ENCODE measurements at regions not wholly inside any gene's neighbourhood (a gene's known extent, or its start where the extent isn't known, plus 50 kb on each side); places are given as distances from the start of the nearest gene placed in this dataset.
"Not testable (repeated sequence)": the region's sequence is repeated elsewhere in the genome, so short reads cannot be mapped to it uniquely, and the experiment has no call there.

DNA sequence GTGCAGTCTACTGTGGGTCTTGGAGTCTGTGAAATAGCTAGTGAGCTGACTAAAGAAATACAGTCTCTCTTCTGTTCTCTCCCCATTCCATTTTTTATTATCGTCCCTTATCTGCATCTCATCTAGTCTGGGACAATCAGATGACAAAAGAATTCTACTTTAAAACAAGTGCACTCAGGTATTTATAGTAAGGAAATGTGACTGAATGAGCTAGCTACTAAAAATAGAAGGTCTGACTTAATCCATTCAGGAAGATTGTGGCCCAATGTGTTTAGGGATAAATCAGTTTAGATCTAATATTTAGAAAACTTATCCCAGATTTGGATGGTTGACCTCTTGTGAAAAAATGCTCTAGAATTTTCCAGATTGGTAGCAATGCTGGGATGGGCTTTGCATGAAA is 126.8 kb upstream of the NRXN3 start:
- no peak overlapping the region for H3K27ac Mint-ChIP-seq
- no peaks in the 10 kb centered on the region for H3K36me3 Mint-ChIP-seq
- H3K9me3 Mint-ChIP-seq, result no peaks in the 10 kb centered on the region
- DNase-seq (ENCODE audit: low spot score in 2 of 2) (no peak), ATAC-seq (no peak)

GRCh38 chr14:78048120-78048519 is 122.1 kb upstream of the NRXN3 start:
- H3K36me3 Mint-ChIP-seq, result no peaks in the 10 kb centered on the region
- ATAC-seq, result no peak
- H3K9me3 Mint-ChIP-seq, result peaks cover 3 to 5% of the 10 kb centered on the region in 2 donors
- H3K27ac Mint-ChIP-seq, result no peak overlapping the region
- DNase-seq (ENCODE audit: low spot score in 2 of 2), result no peak

DNA sequence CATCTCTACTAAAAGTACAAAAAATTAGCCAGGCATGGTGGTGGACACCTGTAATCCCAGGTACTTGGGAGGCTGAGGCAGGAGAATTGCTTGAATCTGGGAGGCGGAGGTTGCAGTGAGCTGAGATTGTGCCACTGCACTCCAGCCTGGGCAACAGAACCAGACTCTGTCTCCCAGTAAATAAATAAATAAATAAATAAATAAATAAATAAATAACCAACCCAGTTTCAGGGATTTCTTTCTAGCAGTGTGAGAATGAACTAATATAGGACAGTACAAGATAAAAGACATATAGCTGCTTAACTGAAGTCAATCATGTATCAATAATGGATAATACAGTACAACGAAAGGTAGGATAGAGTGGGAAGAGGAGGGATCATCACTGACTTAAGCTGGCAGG is 113.3 kb upstream of the NRXN3 start:
- not testable (repeated sequence) for DNase-seq (ENCODE audit: low spot score in 2 of 2); H3K36me3 Mint-ChIP-seq; ATAC-seq; H3K27ac Mint-ChIP-seq; H3K9me3 Mint-ChIP-seq

GRCh38 chr14:78070344-78070743 is 99.8 kb upstream of the NRXN3 start:
- Mint-ChIP-seq H3K9me3 (no peaks in the 10 kb centered on the region), H3K27ac (no peak overlapping the region), H3K36me3 (no peaks in the 10 kb centered on the region)
- DNase-seq (ENCODE audit: low spot score in 2 of 2) (no peak), ATAC-seq (no peak)

DNA sequence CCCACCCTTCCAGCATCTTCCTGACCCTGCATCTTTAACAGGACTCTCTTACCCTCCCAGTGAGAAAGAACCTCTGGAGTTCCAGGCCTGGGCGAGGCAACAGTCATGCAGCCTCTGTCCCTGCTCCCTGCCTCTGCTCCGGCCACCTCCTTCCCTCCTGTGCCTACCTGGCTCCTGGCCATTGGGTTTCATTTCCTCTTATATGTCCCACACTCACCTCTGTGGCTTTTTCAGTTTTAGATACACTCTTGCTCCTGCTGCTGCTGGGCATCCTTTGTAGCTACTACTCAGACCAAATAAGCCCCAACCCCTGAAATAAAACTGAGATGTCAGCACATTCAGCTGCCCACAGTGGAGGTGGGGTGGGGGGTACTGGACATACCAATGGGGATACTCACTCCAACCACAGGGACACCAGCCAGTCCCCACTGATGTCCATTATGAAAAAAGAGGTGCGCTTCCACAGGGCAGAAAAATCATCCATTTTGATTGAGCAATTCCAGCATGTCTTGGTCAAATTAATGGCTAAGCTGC is 99.1 kb upstream of the NRXN3 start:
- Mint-ChIP-seq H3K27ac (no peak overlapping the region), H3K9me3 (no peaks in the 10 kb centered on the region), H3K36me3 (no peaks in the 10 kb centered on the region)
- DNase-seq (ENCODE audit: low spot score in 2 of 2), result no peak
- ATAC-seq, result no peak

DNA sequence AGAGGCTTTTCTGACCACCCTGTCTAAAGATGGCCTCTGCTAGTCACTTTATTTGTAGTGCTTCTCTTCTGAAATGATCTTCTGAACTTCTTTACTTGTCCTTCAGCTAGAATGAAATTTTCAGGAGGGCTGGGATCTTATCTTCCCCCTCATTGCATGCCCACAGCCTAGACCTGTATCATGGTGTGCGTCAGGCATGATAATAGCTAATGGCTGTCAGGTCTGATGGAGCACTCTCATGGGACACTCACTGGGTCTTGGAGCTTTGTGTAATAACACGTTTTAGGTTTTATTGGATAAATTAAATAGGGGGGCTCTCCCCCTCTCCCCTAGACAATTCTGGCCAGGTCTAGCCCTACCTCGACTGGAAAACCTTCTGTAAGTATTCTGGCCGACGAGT is 97.1 kb upstream of the NRXN3 start:
- DNase-seq (ENCODE audit: low spot score in 2 of 2), result no peak
- ATAC-seq, result no peak
- H3K36me3 Mint-ChIP-seq, result no peaks in the 10 kb centered on the region
- H3K9me3 Mint-ChIP-seq, result no peaks in the 10 kb centered on the region
- no peak overlapping the region for H3K27ac Mint-ChIP-seq

- Mint-ChIP-seq H3K36me3 (no peaks in the 10 kb centered on the region), H3K9me3 (no peaks in the 10 kb centered on the region), H3K27ac (no peak overlapping the region)
- ATAC-seq (no peak), DNase-seq (ENCODE audit: low spot score in 2 of 2) (no peak)
These were observed 95.6 kb upstream of the NRXN3 start for GRCh38 chr14:78074561-78074960.

DNA sequence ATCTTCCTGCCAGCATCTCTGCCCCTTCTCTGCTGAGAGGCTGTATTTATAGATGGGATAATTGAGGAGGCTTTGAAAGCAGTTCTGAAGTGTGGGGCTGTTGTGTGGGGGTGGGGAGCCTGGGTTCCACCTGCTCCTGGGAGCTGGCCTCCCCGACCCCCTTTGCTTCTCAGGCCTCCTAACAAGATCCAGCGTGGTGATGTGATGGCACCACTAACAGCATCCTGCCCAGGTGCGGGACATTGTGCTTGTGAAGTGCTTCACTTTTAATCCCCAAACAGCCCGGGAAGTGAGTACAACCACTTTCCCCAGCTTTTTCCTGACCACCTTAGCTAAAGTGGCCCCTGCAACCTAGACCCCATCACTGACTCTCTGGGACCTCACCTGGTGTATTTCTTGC is 95.1 kb upstream of the NRXN3 start:
- DNase-seq (ENCODE audit: low spot score in 2 of 2), result no peak
- H3K9me3 Mint-ChIP-seq, result no peaks in the 10 kb centered on the region
- ATAC-seq, result no peak
- H3K36me3 Mint-ChIP-seq, result no peaks in the 10 kb centered on the region
- H3K27ac Mint-ChIP-seq, result no peak overlapping the region

DNA sequence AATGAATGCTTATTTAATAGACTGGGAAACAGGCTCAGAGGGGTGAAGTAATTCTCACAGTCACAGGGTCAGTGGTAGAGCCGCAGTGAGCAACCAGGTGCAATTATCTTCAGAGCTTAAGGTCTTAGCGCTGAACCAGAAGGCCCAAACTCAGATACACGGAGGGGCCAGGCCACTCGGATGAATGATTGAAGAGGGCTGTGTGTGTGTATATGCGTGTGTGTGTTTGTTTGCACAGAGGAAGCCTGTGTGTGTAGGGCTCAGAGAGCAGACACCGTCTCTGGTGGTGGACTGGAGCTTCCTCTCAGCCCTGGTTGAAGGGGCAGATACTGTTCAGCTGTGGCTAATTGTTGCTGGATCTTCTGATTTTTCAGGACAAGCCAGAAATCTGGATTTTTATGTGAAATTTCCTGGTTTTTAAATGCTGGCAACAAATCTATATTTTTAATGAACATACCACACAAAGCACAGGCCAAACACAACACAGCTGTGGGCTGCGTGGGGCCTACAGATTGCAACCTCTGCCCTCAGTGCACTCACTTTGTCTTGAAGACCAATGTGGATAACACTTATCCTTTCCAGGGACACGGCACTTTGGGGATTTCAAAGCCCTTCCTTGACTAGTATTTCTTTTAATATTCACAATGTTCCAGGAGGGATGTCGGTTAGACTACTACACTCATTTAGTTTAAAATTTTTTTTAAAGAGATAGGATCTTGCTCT is 94.5 kb upstream of the NRXN3 start:
- no peak for ATAC-seq

DNA sequence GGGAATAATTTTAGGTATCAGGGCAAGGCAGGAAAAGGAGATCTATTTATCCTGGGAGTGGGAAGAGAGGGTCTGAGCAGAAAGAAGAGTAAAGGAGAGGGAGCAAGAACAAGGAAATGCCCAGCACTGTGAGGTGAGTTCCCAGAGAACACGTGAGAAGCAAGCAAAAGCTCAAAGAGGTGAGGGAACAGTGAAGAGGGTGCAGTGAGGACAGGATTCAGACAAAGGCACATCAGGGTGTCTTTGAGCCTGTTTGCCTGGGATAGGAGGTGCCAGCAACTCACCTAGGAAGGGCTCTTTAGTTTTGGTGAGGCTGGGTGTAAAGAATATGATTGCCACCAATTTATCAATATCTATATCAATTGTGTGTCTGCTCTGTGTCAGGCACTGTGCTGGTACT is 88.9 kb upstream of the NRXN3 start:
- DNase-seq (ENCODE audit: low spot score in 2 of 2) (no peak), ATAC-seq (no peak)
- H3K36me3 Mint-ChIP-seq, result no peaks in the 10 kb centered on the region
- H3K9me3 Mint-ChIP-seq, result no peaks in the 10 kb centered on the region
- no peak overlapping the region for H3K27ac Mint-ChIP-seq

More for the DNA sequence above, 94.5 kb upstream of the NRXN3 start:
- H3K27ac Mint-ChIP-seq, result no peak overlapping the region
- no peaks in the 10 kb centered on the region for H3K9me3 Mint-ChIP-seq
- DNase-seq (ENCODE audit: low spot score in 2 of 2), result no peak
- H3K36me3 Mint-ChIP-seq, result no peaks in the 10 kb centered on the region

GRCh38 chr14:78083837-78084236 is 86.3 kb upstream of the NRXN3 start:
- no peak for DNase-seq (ENCODE audit: low spot score in 2 of 2)
- no peak for ATAC-seq
- H3K9me3 Mint-ChIP-seq, result no peaks in the 10 kb centered on the region
- H3K27ac Mint-ChIP-seq, result no peak overlapping the region
- H3K36me3 Mint-ChIP-seq, result no peaks in the 10 kb centered on the region

DNA sequence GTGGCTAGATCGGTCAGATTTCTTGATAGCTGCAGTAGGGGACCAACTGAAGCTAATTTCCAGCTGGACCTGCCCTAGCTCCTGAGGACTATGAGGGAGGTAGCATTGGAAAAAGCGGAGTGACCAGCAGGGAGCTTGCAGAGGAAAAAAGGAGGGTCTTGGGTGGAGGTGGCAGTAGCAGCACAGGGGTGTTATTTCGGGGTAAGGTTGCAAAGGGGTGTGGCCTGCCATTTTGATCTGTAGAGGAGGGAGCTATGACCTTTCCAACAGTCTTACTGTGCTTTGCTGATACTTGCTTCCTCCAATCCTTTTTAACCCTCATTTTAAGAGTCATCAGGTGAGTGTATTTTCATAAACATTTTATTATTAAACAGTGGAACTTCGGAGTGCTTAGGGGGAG is 83.8 kb upstream of the NRXN3 start:
- Mint-ChIP-seq H3K36me3 (no peaks in the 10 kb centered on the region), H3K9me3 (no peaks in the 10 kb centered on the region), H3K27ac (no peak overlapping the region)
- DNase-seq (ENCODE audit: low spot score in 2 of 2), result no peak
- no peak for ATAC-seq

- Mint-ChIP-seq H3K36me3 (no peaks in the 10 kb centered on the region), H3K9me3 (no peaks in the 10 kb centered on the region), H3K27ac (no peak overlapping the region)
- ATAC-seq, result no peak
- DNase-seq (ENCODE audit: low spot score in 2 of 2), result no peak
These were observed 81.3 kb upstream of the NRXN3 start for GRCh38 chr14:78088916-78089315.

DNA sequence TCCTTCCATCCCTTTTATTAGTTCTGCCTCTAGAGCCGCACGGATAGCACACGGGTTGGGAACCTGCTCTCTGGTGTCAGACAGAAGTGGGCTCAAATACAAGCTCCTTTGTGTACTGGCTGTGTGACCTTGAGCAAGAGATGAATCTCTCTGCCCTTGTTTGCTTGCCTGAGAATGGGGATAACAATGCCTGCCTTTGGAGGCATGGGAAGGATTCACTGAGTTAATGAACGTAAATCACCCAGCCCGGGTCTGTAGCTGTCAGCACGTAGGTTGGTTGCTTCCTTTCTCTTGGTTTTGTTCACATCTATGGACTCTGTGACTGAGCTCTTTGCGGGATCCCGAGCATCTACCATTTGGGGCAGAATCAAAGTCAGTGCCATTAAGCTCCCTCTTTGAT is 79.3 kb upstream of the NRXN3 start:
- Mint-ChIP-seq H3K36me3 (no peaks in the 10 kb centered on the region), H3K27ac (no peak overlapping the region), H3K9me3 (no peaks in the 10 kb centered on the region)
- ATAC-seq, result no peak
- no peak for DNase-seq (ENCODE audit: low spot score in 2 of 2)

GRCh38 chr14:78091361-78091760 is 78.8 kb upstream of the NRXN3 start:
- H3K9me3 Mint-ChIP-seq, result no peaks in the 10 kb centered on the region
- no peak for ATAC-seq

GRCh38 chr14:78092040-78092439 is 78.1 kb upstream of the NRXN3 start:
- Mint-ChIP-seq H3K36me3 (no peaks in the 10 kb centered on the region), H3K27ac (no peak overlapping the region), H3K9me3 (no peaks in the 10 kb centered on the region)
- DNase-seq (ENCODE audit: low spot score in 2 of 2) (no peak), ATAC-seq (no peak)

More at GRCh38 chr14:78091361-78091760, 78.8 kb upstream of the NRXN3 start:
- H3K27ac Mint-ChIP-seq, result no peak overlapping the region
- DNase-seq (ENCODE audit: low spot score in 2 of 2), result no peak
- no peaks in the 10 kb centered on the region for H3K36me3 Mint-ChIP-seq

GRCh38 chr14:78103271-78103670 is 66.9 kb upstream of the NRXN3 start:
- H3K27ac Mint-ChIP-seq, result no peak overlapping the region
- no peaks in the 10 kb centered on the region for H3K36me3 Mint-ChIP-seq
- no peak for DNase-seq (ENCODE audit: low spot score in 2 of 2)
- peaks cover 0 to 7% of the 10 kb centered on the region in 2 donors for H3K9me3 Mint-ChIP-seq
- no peak for ATAC-seq

DNA sequence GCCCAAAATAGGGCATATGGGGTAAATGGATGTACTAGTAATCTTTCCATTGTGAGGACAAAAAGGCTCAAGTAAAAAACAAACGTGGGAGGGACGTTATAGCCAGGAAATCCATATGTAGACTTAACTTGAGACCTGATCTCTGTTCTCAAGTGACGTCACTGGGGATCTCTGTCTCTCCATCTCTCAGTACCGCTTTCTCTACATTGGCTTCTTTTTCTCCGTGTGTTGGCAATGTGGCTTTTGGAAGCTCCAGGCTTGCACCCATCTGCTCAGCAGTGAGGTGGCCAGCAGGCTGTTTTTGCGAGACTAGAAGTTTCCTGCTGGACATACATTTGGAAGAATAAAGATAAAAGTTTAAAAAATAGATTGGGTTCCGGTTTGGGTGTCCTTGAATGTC is 66.0 kb upstream of the NRXN3 start:
- Mint-ChIP-seq H3K36me3 (no peaks in the 10 kb centered on the region), H3K27ac (no peak overlapping the region), H3K9me3 (peaks cover 0 to 7% of the 10 kb centered on the region in 2 donors)
- ATAC-seq, result no peak
- DNase-seq (ENCODE audit: low spot score in 2 of 2), result no peak

Data from activated naive CD4-positive, alpha-beta T cell treated with anti-CD3 and anti-CD28 coated beads, Interleukin-2, amount 50 U/mL, for 72 hours (primary cell).